Right renal pelvis (tissue), 4 donors: ENCODE measurements at regions not wholly inside any gene's neighbourhood (a gene's known extent, or its start where the extent isn't known, plus 50 kb on each side); places are given as distances from the start of the nearest gene placed in this dataset.

Source experiments
- DNase-seq, 4 donors: peaks; one replicate each; pipeline ENCODE4 v3.0.0-alpha.2; 2013; ENCODE audit warnings: low read depth in 4 of 4, low spot score in 3 of 4, missing footprints in 1 of 4

- DNase-seq, result no peak
These were observed 96.5 kb downstream of the ERMARD start for GRCh38 chr6:169847901-169848311.

DNA sequence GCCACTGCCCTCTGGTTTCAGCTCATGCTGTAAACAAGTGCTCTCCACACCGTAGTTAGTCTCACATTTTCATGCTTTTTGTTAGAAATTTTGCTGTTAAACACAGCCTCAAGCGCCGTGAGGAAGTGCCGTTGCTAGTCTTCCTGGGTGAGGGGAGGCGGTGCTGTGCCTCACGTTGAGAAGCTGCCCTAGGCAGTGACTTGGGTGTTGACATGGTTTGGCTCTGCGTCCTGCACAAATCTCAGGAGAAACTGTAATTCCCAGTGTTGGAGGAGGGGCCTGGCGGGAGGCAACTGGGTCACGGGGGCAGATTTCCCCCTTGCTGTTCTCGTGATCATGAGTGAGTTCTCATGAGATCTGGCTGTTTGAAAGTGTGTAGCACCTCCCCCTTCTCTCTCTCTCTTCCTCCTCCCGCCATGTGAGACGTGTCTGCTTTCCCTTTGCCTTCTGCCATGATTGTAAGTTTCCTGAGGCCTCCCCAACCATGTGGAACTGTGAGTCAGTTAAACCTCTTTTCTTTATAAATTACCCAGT is 95.8 kb downstream of the ERMARD start:
- DNase-seq, result no peak

DNA sequence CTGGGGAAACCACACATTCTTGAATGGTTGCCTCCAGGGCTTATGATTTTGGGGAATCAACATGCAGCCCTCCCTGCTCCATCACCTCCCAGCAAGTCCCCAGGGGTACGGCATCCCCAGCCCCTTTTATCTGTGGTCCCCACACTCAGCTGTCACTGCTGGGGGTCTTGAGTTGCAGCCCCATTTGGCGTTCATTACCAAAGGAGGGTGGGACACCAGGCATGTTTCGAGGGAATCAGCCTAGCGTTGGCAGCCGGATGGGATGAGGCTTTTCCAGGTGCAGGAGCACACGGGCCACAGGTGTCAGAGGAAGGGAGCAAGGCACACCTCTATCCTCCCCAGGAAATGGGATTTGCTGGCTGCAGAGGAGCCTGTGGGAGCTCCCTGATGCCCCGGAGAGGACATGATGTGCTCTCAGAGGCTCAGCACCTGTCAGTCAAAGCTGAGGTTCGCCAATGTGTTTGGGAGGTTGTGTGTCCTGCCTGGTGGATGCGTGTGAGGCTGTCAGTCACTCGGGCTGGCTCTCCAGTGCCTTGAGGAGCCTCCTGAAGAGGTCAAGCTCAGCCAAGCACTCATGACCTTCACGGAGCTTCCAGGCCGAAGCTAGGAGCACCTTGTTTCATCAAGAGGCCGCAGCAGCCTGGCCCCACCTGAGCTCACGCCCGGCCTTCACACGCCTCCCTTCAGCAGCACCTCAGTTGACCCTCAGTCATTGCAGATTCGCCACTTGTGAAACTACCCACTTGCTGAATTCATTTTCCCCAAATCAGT is 95.0 kb downstream of the ERMARD start:
- DNase-seq, result no peak

DNA sequence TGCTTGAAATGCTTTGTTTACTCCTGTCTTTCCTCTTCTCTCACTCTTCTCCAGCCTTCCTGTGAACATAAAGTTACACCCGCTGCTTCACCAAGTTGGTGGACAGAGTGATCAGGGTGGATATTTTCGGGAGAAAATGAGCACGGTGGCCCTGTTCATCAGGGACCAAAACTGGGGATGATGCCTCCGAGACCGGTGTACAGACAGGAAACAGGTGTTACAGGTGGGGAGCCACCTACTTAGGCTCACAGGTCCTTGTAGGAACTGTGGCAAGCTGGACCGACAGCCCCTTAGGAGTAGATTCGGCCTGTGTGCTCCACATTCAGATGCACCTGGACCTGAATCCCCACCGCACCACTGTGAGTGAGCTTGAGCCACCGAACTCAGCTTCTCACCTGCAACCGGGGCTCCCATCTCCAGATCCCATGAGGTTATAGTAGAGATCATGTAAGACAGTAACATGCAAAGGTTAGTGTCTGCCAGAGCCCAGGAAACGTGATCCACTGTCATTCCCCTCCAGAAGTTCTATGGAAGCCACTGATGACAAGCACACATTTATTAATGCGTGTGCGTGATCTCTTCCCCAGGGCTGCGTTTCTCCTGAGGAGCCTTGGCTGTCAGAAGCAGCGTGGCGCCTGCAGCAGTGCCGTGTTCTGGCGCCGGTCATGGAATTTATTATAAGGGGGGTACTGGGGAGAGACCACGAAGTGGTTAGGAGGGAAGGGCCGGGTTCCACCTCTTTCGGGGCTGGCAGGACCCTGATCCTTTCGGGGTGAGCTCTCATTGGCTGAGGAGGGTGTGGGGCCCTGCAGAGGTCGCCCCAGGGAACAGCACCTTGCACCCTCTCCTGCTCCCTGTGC is 94.2 kb downstream of the ERMARD start:
- no peak for DNase-seq

DNA sequence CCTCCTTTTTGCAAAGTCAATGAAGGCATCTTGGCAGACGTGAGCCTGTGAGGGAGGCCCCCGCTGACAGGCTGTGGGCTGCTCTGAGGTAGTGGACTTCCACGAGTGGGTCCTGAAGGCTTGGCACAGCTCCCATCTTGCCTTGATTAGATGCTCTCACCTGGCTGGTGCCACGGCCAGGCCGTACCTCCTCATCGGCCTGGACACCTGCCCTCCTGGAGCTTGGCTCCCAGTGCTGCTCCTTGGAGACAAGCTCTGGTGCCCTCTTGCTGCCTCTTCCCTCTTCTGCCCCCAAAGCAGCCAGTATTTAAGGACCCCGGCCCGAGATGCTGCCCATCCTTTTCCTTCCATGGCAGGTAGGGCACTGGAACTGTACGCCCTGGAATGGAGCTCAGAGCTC is 93.5 kb downstream of the ERMARD start:
- no peak for DNase-seq

DNA sequence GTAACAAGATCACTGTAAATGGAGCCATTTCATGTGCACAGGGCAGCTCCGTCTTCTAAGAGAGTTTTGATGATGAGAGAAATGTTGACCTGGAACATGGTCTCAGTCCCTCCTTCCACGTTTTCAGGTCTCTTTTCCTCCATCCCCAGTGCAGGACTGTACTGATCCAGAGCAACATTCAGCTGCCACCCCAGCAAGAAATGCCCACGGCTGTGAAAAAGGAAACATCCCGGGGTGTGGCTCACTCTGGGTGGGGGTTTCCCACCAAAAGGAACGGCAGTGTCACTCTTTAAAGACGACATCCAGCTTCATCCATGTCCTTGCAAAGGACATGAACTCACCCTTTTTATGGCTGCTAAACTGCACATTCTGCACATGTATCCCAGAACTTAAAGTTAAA is 92.6 kb downstream of the ERMARD start:
- DNase-seq, result no peak

GRCh38 chr6:169843110-169843509 is 91.7 kb downstream of the ERMARD start:
- DNase-seq, result no peak

GRCh38 chr6:169841907-169842606 is 90.6 kb downstream of the ERMARD start:
- DNase-seq, result no peak

- DNase-seq, result no peak
These were observed 89.8 kb downstream of the ERMARD start for GRCh38 chr6:169841251-169841650.

- no peak for DNase-seq
These were observed 88.6 kb downstream of the ERMARD start for GRCh38 chr6:169839898-169840631.

- DNase-seq, result no peak
These were observed 88.1 kb downstream of the ERMARD start for GRCh38 chr6:169839493-169839892.

DNA sequence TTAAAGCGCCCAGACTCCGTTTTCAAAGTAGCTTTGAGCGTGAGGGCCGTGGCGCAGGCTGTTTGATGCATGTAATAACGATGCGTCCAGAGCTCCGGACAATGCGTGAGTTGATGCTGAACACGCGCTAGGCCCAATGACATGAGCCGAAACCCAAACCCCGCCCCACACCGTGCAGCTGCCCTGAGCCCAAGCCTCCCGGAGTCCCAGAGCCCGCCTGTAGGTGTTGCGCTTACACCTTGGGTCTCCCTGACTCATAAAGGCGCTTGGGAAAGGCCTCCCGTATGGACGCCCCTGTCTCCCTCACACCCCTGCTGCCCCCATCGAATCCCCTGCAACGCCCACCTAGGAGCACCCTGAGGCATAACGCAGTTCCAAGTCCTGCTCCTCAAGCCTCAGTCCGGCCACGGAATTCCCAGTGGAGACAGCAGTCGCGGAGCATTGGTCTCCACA is 87.6 kb downstream of the ERMARD start:
- no peak for DNase-seq

- no peak for DNase-seq
These were observed 87.1 kb downstream of the ERMARD start for GRCh38 chr6:169838346-169839028.

DNA sequence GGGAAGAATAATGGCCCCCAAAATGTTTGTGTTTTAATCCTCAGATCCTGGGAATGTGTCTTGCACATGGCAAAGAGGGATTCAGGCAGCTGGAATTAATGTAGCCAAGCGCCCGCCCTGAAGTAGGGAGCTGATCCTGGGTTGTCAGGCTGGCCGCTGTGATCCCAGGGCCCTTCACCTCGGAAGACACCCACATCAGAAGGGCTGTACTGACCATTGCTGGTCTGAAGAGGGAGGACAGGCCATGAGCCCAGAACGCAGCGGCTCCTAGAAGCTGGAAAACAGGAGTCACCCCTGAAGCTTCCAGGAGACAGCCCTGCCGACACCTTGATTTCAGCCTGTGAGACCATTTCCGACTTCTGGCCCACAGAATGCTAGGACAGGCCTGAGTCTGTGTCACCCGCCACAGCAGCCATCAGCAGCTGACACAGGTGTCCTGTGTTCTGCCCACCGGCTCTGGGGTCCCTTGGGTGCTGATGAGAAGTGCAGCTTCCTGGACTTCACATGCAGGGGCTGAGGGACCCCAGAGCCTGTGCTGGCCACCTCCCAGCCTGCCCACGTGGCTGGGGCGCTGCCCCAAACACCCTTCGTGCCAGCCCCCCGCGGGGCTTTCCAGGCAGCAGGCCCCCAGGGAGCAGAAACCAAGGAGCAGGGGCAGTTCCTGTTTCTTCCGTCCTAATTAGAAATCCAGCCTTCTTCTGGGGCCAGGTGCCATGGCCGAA is 86.3 kb downstream of the ERMARD start:
- no peak for DNase-seq

GRCh38 chr6:169833258-169833794 is 81.9 kb downstream of the ERMARD start:
- no peak for DNase-seq

DNA sequence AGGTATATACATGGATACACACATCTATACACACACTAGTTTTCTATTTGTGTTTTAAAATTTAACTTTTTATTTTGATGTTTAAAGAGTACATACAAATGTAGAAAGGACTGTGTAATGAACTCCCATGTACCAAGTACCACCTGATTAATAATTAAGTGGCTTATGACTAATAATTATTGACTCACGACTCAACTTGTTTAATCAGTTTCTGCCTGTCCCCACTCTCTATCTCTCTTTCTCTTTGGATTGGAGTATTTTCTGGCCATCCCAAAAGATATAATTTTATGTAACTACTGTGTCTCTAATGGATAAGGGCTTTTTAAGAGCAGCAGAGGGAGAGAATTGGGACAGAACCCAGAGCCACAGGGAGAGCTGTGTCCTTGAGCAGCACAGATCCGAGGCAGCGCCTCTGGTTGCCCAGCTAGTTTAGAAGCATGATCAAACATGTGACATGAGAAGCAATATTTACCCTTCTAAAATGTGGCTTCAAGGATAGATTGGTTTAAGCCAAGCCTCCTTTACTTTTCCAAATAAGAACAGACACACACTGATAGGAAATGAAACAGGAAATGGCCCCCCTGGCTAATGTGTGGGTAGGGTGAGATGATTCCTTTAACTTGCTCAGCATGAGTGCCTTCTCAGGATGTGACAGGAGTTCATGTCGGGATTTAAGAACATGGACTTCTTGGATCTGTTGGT is 81.0 kb downstream of the ERMARD start:
- no peak for DNase-seq

GRCh38 chr6:169831450-169832246 is 80.2 kb downstream of the ERMARD start:
- DNase-seq, result peak; percentile 67 to 72 (median 72)
